ENCODE measurements at regions not wholly inside any gene's neighbourhood (a gene's known extent, or its start where the extent isn't known, plus 50 kb on each side); places are given as distances from the start of the nearest gene placed in this dataset.

DNA sequence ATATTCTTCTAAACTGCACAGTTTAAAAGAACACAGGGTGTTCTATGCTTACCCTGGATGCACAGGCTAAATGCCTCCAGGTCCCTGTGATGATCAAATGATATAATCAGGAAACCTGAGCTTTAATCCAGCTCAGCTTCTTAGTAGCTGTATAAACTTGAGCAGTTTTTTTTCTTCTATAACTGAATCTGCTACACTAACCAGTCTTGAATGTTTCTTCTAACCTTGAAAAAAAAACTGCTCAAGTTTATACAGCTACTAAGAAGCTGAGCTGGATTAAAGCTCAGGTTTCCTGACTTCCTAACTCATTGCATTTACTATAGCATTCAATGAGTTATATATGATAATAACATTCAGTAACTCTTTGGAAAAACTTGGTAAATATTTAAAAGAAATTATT lies 358.2 kb downstream of the CD109 start:
- TF ChIP-seq YY1 (IDR thresholded peaks at IDR 0.05; ENCODE audit: insufficient read depth, insufficient read length): no peak
- TF ChIP-seq ZNF274 (IDR thresholded peaks at IDR 0.05; ENCODE audit: low read depth, low read length): no peak
- no peak for TF ChIP-seq SUZ12 (IDR thresholded peaks at IDR 0.05; ENCODE audit: extremely low read depth, insufficient read depth, insufficient read length)

All from NT2/D1 (cell line).